ENCODE measurements at regions not wholly inside any gene's neighbourhood (a gene's known extent, or its start where the extent isn't known, plus 50 kb on each side); places are given as distances from the start of the nearest gene placed in this dataset.

DNA sequence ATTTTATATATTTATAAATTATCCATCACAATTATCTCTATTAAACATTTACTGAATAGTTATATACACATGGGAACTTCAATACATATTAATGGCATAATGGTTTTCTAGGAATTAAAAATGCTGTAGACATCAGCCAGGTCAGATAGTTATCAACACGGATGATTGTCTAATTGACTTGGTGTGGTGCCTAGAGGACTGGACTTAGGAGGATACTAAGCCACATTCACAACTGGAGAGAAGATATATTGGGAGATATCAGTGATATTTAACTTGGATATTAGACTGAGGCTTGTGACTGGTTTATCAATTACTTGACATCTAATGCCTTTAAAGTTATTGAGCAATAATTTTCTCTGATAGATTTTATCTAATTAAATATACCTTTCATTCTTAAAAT is 794.5 kb upstream of the ANO3 start:
- Histone ChIP-seq H3K9ac (ENCODE audit: low read length) (no peak overlapping the region), H3K9me3 (ENCODE audit: control insufficient read depth in 1 of 2, insufficient read depth in 1 of 2, low read depth in 1 of 2, low read length in 2 of 2) (peaks cover 9 to 14% of the 10 kb centered on the region in 2 experiments; a peak in 2 of 4 replicates), H4K20me1 (ENCODE audit: insufficient read depth) (no peaks in the 10 kb centered on the region), H3K27ac (ENCODE audit: low read depth, low read length) (no peak overlapping the region), H3K79me2 (ENCODE audit: insufficient read depth, low read length) (no peaks in the 10 kb centered on the region), H3K4me2 (ENCODE audit: low read length) (no peak overlapping the region), H3K27me3 (ENCODE audit: insufficient read depth, low read length) (no peaks in the 10 kb centered on the region), H3K4me1 (ENCODE audit: control insufficient read depth in 1 of 2, insufficient read depth in 2 of 2, low read length in 2 of 2) (no peaks in the 10 kb centered on the region), H3K36me3 (ENCODE audit: control insufficient read depth in 1 of 2, insufficient read depth in 2 of 2, low read length in 2 of 2) (no peaks in the 10 kb centered on the region), H3K9me2 (ENCODE audit: insufficient read depth) (no peaks in the 10 kb centered on the region), H3K4me3 (replicated peaks in 1 of 2; ENCODE audit: low read depth in 1 of 2, low read length in 2 of 2) (no peak overlapping the region), H2AFZ (ENCODE audit: low read depth, low read length, poor library complexity, severe bottlenecking) (no peak overlapping the region)
- RAD21 ChIA-PET (ENCODE audit: low non-redundant PET in 1 of 2, low total read pairs in 2 of 2, uncharacterized antibody in 2 of 2, unreplicated experiment in 2 of 2) = no interaction called here
- POLR2A ChIA-PET = no interaction called here
- DNase-seq (ENCODE audit: low read depth, low spot score) (no peak), ATAC-seq (no peak)
- no peak for TF ChIP-seq YY1 (IDR thresholded peaks at IDR 0.05; ENCODE audit: extremely low read depth, insufficient replicate concordance, low read depth, low read length)
- no peak for TF ChIP-seq EZH2phosphoT487 (IDR thresholded peaks at IDR 0.05; ENCODE audit: borderline replicate concordance)
- no peak for TF ChIP-seq SP1 (IDR thresholded peaks at IDR 0.05; ENCODE audit: low read depth)
- TF ChIP-seq ZFX (IDR thresholded peaks at IDR 0.05) = no peak
- TF ChIP-seq SRF (IDR thresholded peaks at IDR 0.05; ENCODE audit: low read depth) = no peak
- no peak for TF ChIP-seq EGR1 (IDR thresholded peaks at IDR 0.05; ENCODE audit: low read depth)
- TF ChIP-seq, protein P1, sequence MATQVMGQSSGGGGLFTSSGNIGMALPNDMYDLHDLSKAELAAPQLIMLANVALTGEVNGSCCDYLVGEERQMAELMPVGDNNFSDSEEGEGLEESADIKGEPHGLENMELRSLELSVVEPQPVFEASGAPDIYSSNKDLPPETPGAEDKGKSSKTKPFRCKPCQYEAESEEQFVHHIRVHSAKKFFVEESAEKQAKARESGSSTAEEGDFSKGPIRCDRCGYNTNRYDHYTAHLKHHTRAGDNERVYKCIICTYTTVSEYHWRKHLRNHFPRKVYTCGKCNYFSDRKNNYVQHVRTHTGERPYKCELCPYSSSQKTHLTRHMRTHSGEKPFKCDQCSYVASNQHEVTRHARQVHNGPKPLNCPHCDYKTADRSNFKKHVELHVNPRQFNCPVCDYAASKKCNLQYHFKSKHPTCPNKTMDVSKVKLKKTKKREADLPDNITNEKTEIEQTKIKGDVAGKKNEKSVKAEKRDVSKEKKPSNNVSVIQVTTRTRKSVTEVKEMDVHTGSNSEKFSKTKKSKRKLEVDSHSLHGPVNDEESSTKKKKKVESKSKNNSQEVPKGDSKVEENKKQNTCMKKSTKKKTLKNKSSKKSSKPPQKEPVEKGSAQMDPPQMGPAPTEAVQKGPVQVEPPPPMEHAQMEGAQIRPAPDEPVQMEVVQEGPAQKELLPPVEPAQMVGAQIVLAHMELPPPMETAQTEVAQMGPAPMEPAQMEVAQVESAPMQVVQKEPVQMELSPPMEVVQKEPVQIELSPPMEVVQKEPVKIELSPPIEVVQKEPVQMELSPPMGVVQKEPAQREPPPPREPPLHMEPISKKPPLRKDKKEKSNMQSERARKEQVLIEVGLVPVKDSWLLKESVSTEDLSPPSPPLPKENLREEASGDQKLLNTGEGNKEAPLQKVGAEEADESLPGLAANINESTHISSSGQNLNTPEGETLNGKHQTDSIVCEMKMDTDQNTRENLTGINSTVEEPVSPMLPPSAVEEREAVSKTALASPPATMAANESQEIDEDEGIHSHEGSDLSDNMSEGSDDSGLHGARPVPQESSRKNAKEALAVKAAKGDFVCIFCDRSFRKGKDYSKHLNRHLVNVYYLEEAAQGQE (IDR thresholded peaks at IDR 0.05; ENCODE audit: low read depth) = no peak
- TF ChIP-seq RAD21 (IDR thresholded peaks at IDR 0.05; ENCODE audit: low read depth) = no peak
- TF ChIP-seq ELF1 (IDR thresholded peaks at IDR 0.05; ENCODE audit: borderline replicate concordance, low read depth) = no peak
- no peak for TF ChIP-seq POLR2AphosphoS5 (IDR thresholded peaks at IDR 0.05; ENCODE audit: low read depth, low read length)
- TF ChIP-seq FOSL1 (IDR thresholded peaks at IDR 0.05; ENCODE audit: low read depth) = no peak
- no peak for TF ChIP-seq TCF7L2 (IDR thresholded peaks at IDR 0.05; ENCODE audit: borderline replicate concordance, extremely low read depth, insufficient read depth, insufficient read length)
- no peak for TF ChIP-seq CEBPB (IDR thresholded peaks at IDR 0.05; ENCODE audit: low read depth)
- TF ChIP-seq CBX3 (IDR thresholded peaks at IDR 0.05; ENCODE audit: low read depth) = no peak
- intact Hi-C loops (cut with micrococcal nuclease) = no loop called here
- no TSS peak for BruUV-seq (replicated peaks)
- CTCF ChIA-PET = no interaction called here

Measured in HCT116 (cell line).